Breast epithelium (tissue), 3 donors: ENCODE measurements at regions not wholly inside any gene's neighbourhood (a gene's known extent, or its start where the extent isn't known, plus 50 kb on each side); places are given as distances from the start of the nearest gene placed in this dataset.

ENCODE experiments used
- CTCF ChIP-seq, 3 donors: fragments of 450-650 bp; IDR thresholded peaks; one replicate each; pipeline ENCODE4 v1.5.1; 2016 to 2017; ENCODE audit warnings: antibody characterized with exemption in 3 of 3, mild to moderate bottlenecking in 3 of 3, moderate library complexity in 3 of 3
- POLR2A ChIP-seq: fragments of 450-650 bp; IDR thresholded peaks from one replicate; pipeline ENCODE4 v1.6.1; 2016; ENCODE audit warnings: antibody characterized with exemption, mild to moderate bottlenecking, moderate library complexity
- POLR2AphosphoS5 ChIP-seq, 3 donors: sonication (generic); formaldehyde crosslinking; IDR thresholded peaks; one replicate each; pipeline ENCODE4 v1.6.1; 2017; ENCODE audit warnings: antibody characterized with exemption in 3 of 3

GRCh38 chr4:180489787-180490186 lies 1753.4 kb upstream of the TENM3 start:
- no peak for TF ChIP-seq POLR2A
- TF ChIP-seq CTCF (IDR thresholded peaks at IDR 0.05): no peak
- TF ChIP-seq POLR2AphosphoS5 (IDR thresholded peaks at IDR 0.05): no peak
